ENCODE measurements at regions not wholly inside any gene's neighbourhood (a gene's known extent, or its start where the extent isn't known, plus 50 kb on each side); places are given as distances from the start of the nearest gene placed in this dataset.
A peak's percentile ranks its signal among the peaks of the same experiment; 100 is the strongest.

DNA sequence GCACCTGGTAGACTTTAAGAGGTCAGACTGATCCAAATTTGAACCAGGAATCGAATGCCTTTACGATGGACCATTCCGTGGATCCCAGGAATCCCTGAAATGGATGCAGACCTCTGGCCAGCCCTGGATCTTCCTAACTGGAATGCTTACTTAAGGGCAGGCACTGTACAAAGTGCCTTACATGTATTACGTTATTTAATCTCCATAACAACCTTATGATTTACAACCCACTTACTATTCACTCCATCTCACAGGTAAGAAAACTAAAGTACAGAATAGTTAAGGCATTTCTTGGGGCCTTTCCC lies 93.6 kb downstream of the HSPH1 start:
- Histone ChIP-seq H3K27ac (ENCODE audit: low read depth in 2 of 2, low read length in 1 of 2) (peak overlapping the region in 1 of 2 experiments; percentile 38; a peak in 1 of 4 replicates), H3K9ac (no peak overlapping the region), H3K79me2 (ENCODE audit: insufficient read depth) (no peaks in the 10 kb centered on the region), H3F3A (replicated peaks; ENCODE audit: insufficient read depth) (no peaks in the 10 kb centered on the region), H3K4me1 (ENCODE audit: control insufficient read depth in 1 of 2, insufficient read depth in 2 of 2, low read depth in 1 of 2, low read length in 1 of 2) (peaks cover 0 to 18% of the 10 kb centered on the region in 2 experiments; a peak in 1 of 4 replicates), H3K9me2 (no peaks in the 10 kb centered on the region), H3K9me3 (no peaks in the 10 kb centered on the region), H3K27me3 (ENCODE audit: insufficient read depth) (no peaks in the 10 kb centered on the region), H3K4me3 (ENCODE audit: low read depth in 2 of 2, low read length in 1 of 2) (no peak overlapping the region), H2AFZ (ENCODE audit: low read depth) (no peak overlapping the region), H3K36me3 (replicated peaks in 1 of 2; ENCODE audit: control insufficient read depth in 1 of 2, insufficient read depth in 2 of 2, low read length in 1 of 2) (no peaks in the 10 kb centered on the region), H4K20me1 (ENCODE audit: insufficient read depth) (no peaks in the 10 kb centered on the region), H3K4me2 (peak overlapping the region; percentile 35)
- WGBS (ENCODE audit: low lambda C conversion rate): 68% methylated on average over 4 of the region's 4 CpGs
- TF ChIP-seq GATA2 (CRISPR knock-in tag; IDR thresholded peaks at IDR 0.05): no peak
- TF ChIP-seq RAD21 (IDR thresholded peaks at IDR 0.05; ENCODE audit: low read length): no peak
- no peak for TF ChIP-seq FOXJ3 (CRISPR knock-in tag; IDR thresholded peaks at IDR 0.05)
- POLR2A ChIA-PET: no interaction called here
- DNase-seq: no peak
- CTCF ChIA-PET: no interaction called here

- H3K9ac ChIP-seq: no peak overlapping the region
- no peaks in the 10 kb centered on the region for H3F3A ChIP-seq (replicated peaks; ENCODE audit: insufficient read depth)
- no peaks in the 10 kb centered on the region for H4K20me1 ChIP-seq (ENCODE audit: insufficient read depth)
- ChIA-PET POLR2A (no interaction called here), CTCF (interaction anchor here (2.0 kb wide), 1 partner anchor 11 kb away, joined by 7 read pairs; no protein-coding TSS in a partner anchor)
- DNase-seq: no peak
- H3K4me3 ChIP-seq (ENCODE audit: low read depth in 2 of 2, low read length in 1 of 2): no peak overlapping the region
- peak overlapping the region; percentile 35; the same call in 1 of the 2 replicates for H3K4me2 ChIP-seq
- H3K9me3 ChIP-seq: no peaks in the 10 kb centered on the region
- H3K27me3 ChIP-seq (ENCODE audit: insufficient read depth): no peaks in the 10 kb centered on the region
- peaks cover 0 to 18% of the 10 kb centered on the region in 2 experiments; a peak in 1 of 4 replicates for H3K4me1 ChIP-seq (ENCODE audit: control insufficient read depth in 1 of 2, insufficient read depth in 2 of 2, low read depth in 1 of 2, low read length in 1 of 2)
- H3K9me2 ChIP-seq: no peaks in the 10 kb centered on the region
- no peaks in the 10 kb centered on the region for H3K79me2 ChIP-seq (ENCODE audit: insufficient read depth)
- H2AFZ ChIP-seq (ENCODE audit: low read depth): no peak overlapping the region
- peak overlapping the region in 1 of 2 experiments; percentile 38; a peak in 1 of 4 replicates for H3K27ac ChIP-seq (ENCODE audit: low read depth in 2 of 2, low read length in 1 of 2)
- TF ChIP-seq TCF12 (IDR thresholded peaks at IDR 0.05) (peak; percentile 39; the same call in 1 of the 2 replicates), NFIC (IDR thresholded peaks at IDR 0.05; ENCODE audit: borderline replicate concordance) (no peak), JUND (IDR thresholded peaks at IDR 0.05) (peak; percentile 47), FOSL2 (IDR thresholded peaks at IDR 0.05; ENCODE audit: borderline replicate concordance, low read depth) (peak; percentile 77), FOXM1 (IDR thresholded peaks at IDR 0.05; ENCODE audit: low read depth) (no peak), EP300 (IDR thresholded peaks at IDR 0.05; ENCODE audit: borderline replicate concordance in 1 of 2, low read depth in 1 of 2, low read length in 1 of 2) (no peak)
- TF ChIP-seq, protein P1, sequence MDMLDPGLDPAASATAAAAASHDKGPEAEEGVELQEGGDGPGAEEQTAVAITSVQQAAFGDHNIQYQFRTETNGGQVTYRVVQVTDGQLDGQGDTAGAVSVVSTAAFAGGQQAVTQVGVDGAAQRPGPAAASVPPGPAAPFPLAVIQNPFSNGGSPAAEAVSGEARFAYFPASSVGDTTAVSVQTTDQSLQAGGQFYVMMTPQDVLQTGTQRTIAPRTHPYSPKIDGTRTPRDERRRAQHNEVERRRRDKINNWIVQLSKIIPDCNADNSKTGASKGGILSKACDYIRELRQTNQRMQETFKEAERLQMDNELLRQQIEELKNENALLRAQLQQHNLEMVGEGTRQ (IDR thresholded peaks at IDR 0.05; ENCODE audit: borderline replicate concordance, low read depth, low read length): no peak
- no peaks in the 10 kb centered on the region for H3K36me3 ChIP-seq (replicated peaks in 1 of 2; ENCODE audit: control insufficient read depth in 1 of 2, insufficient read depth in 2 of 2, low read length in 1 of 2)
- 89% methylated on average over 8 of the region's 8 CpGs for WGBS (ENCODE audit: low lambda C conversion rate)
Measured at GRCh38 chr13:31067416-31068118, 94.1 kb downstream of the HSPH1 start.

- H4K20me1 ChIP-seq (ENCODE audit: insufficient read depth): no peaks in the 10 kb centered on the region
- no peaks in the 10 kb centered on the region for H3K9me2 ChIP-seq
- no peak overlapping the region for H3K27ac ChIP-seq (ENCODE audit: low read depth in 2 of 2, low read length in 1 of 2)
- H3K9me3 ChIP-seq: no peaks in the 10 kb centered on the region
- H3K79me2 ChIP-seq (ENCODE audit: insufficient read depth): no peaks in the 10 kb centered on the region
- no peaks in the 10 kb centered on the region for H3F3A ChIP-seq (replicated peaks; ENCODE audit: insufficient read depth)
- H3K27me3 ChIP-seq (ENCODE audit: insufficient read depth): no peaks in the 10 kb centered on the region
- H3K36me3 ChIP-seq (replicated peaks in 1 of 2; ENCODE audit: control insufficient read depth in 1 of 2, insufficient read depth in 2 of 2, low read length in 1 of 2): no peaks in the 10 kb centered on the region
- peaks cover 0 to 15% of the 10 kb centered on the region in 2 experiments; a peak in 1 of 4 replicates for H3K4me1 ChIP-seq (ENCODE audit: control insufficient read depth in 1 of 2, insufficient read depth in 2 of 2, low read depth in 1 of 2, low read length in 1 of 2)
- DNase-seq: no peak
- 68% methylated on average over 4 of the region's 4 CpGs for WGBS (ENCODE audit: low lambda C conversion rate)
- H2AFZ ChIP-seq (ENCODE audit: low read depth): no peak overlapping the region
- no peak overlapping the region for H3K9ac ChIP-seq
- no peak overlapping the region for H3K4me2 ChIP-seq
- ChIA-PET CTCF (no interaction called here), POLR2A (no interaction called here)
- H3K4me3 ChIP-seq (ENCODE audit: low read depth in 2 of 2, low read length in 1 of 2): no peak overlapping the region
- TF ChIP-seq, protein P1 (IDR thresholded peaks at IDR 0.05; ENCODE audit: borderline replicate concordance, low read depth, low read length): no peak
- TF ChIP-seq CHD2 (IDR thresholded peaks at IDR 0.05; ENCODE audit: low read length, partially characterized antibody) (no peak), FOSL2 (IDR thresholded peaks at IDR 0.05; ENCODE audit: borderline replicate concordance, low read depth) (no peak), MXI1 (IDR thresholded peaks at IDR 0.05; ENCODE audit: low read depth, low read length) (no peak), TCF12 (IDR thresholded peaks at IDR 0.05) (no peak)
- TF ChIP-seq, protein P2, sequence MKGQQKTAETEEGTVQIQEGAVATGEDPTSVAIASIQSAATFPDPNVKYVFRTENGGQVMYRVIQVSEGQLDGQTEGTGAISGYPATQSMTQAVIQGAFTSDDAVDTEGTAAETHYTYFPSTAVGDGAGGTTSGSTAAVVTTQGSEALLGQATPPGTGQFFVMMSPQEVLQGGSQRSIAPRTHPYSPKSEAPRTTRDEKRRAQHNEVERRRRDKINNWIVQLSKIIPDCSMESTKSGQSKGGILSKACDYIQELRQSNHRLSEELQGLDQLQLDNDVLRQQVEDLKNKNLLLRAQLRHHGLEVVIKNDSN (IDR thresholded peaks at IDR 0.05; ENCODE audit: borderline replicate concordance, low read depth): no peak
- TF ChIP-seq, protein P3, sequence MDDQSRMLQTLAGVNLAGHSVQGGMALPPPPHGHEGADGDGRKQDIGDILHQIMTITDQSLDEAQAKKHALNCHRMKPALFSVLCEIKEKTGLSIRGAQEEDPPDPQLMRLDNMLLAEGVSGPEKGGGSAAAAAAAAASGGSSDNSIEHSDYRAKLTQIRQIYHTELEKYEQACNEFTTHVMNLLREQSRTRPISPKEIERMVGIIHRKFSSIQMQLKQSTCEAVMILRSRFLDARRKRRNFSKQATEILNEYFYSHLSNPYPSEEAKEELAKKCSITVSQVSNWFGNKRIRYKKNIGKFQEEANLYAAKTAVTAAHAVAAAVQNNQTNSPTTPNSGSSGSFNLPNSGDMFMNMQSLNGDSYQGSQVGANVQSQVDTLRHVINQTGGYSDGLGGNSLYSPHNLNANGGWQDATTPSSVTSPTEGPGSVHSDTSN (IDR thresholded peaks at IDR 0.05): no peak
Measured at GRCh38 chr13:31064636-31065035, 97.1 kb downstream of the HSPH1 start.
